ENCODE measurements at regions not wholly inside any gene's neighbourhood (a gene's known extent, or its start where the extent isn't known, plus 50 kb on each side); places are given as distances from the start of the nearest gene placed in this dataset.

DNA sequence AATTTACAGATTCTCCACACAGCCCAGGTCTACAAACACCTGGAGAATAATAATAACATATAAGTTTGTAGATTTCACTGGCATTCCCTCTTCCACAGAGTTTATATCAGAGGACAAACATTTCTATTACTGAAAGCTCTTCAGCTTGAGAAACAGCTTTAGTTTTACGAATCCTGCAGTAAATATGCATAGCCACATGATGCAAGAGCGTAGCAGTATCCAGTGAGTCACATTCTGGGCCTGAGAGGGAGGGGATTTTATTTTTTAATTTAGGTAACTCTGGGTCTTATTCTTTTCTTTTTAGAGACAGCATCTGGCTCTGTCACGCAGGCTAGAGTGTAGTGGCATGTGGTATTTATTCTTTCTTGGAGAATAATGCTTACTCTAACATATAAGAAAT lies 1002.8 kb downstream of the TRHDE start:
- Histone ChIP-seq H3K9ac (ENCODE audit: control insufficient read depth, extremely low read depth, insufficient read depth, low read length) (no peak overlapping the region), H2AFZ (ENCODE audit: control insufficient read depth, low read length) (no peak overlapping the region), H3K4me1 (ENCODE audit: control insufficient read depth, extremely low read depth, insufficient read depth, low read length) (no peaks in the 10 kb centered on the region), H3K4me3 (ENCODE audit: control insufficient read depth in 2 of 3, extremely low read depth in 1 of 3, insufficient read depth in 2 of 3, low read depth in 1 of 3, low read length in 3 of 3) (no peak overlapping the region), H3K9me3 (ENCODE audit: control insufficient read depth, low read depth, low read length) (no peaks in the 10 kb centered on the region), H3K79me2 (ENCODE audit: control insufficient read depth, insufficient read depth, low read length) (no peaks in the 10 kb centered on the region), H3K9me1 (ENCODE audit: control insufficient read depth, extremely low read depth, insufficient read depth, low read length) (no peaks in the 10 kb centered on the region), H3K36me3 (ENCODE audit: control insufficient read depth in 2 of 2, extremely low read depth in 1 of 2, insufficient read depth in 2 of 2, low read length in 2 of 2) (no peaks in the 10 kb centered on the region), H4K20me1 (ENCODE audit: control insufficient read depth, extremely low read depth, insufficient read depth, low read length) (no peaks in the 10 kb centered on the region), H3K4me2 (ENCODE audit: control insufficient read depth, extremely low read depth, insufficient read depth, low read depth, low read length) (no peak overlapping the region), H3K27ac (ENCODE audit: control insufficient read depth, insufficient read depth, low read length) (no peak overlapping the region), H3K27me3 (ENCODE audit: control insufficient read depth, extremely low read depth, insufficient read depth, low read length) (no peaks in the 10 kb centered on the region)
- FAIRE-seq, result no peak
- DNase-seq (ENCODE audit: low read depth, low spot score), result no peak
- TF ChIP-seq EZH2 (IDR thresholded peaks at IDR 0.05; ENCODE audit: low read length), result no peak
- TF ChIP-seq CTCF (optimal IDR thresholded peaks at IDR 0.05 in 1 of 3, IDR thresholded peaks at IDR 0.05 in 1 of 3, conservative IDR thresholded peaks at IDR 0.05 in 1 of 3; ENCODE audit: extremely low read depth in 1 of 3, insufficient read depth in 2 of 3, low read length in 3 of 3), result no peak
- dilution Hi-C loops (cut with MboI; ENCODE audit: extremely low pct_ligation_motif_present, low sequenced_read_pairs), result no loop called here

GRCh38 chr12:73277971-73278370 lies 1005.8 kb downstream of the TRHDE start:
- no peak for FAIRE-seq
- dilution Hi-C loops (cut with MboI; ENCODE audit: extremely low pct_ligation_motif_present, low sequenced_read_pairs), result no loop called here
- H4K20me1 ChIP-seq (ENCODE audit: control insufficient read depth, extremely low read depth, insufficient read depth, low read length), result no peaks in the 10 kb centered on the region
- H3K36me3 ChIP-seq (ENCODE audit: control insufficient read depth in 2 of 2, extremely low read depth in 1 of 2, insufficient read depth in 2 of 2, low read length in 2 of 2), result no peaks in the 10 kb centered on the region
- no peaks in the 10 kb centered on the region for H3K4me1 ChIP-seq (ENCODE audit: control insufficient read depth, extremely low read depth, insufficient read depth, low read length)
- no peak overlapping the region for H3K4me3 ChIP-seq (ENCODE audit: control insufficient read depth in 2 of 3, extremely low read depth in 1 of 3, insufficient read depth in 2 of 3, low read depth in 1 of 3, low read length in 3 of 3)
- H3K9ac ChIP-seq (ENCODE audit: control insufficient read depth, extremely low read depth, insufficient read depth, low read length), result no peak overlapping the region
- no peaks in the 10 kb centered on the region for H3K9me3 ChIP-seq (ENCODE audit: control insufficient read depth, low read depth, low read length)
- H3K9me1 ChIP-seq (ENCODE audit: control insufficient read depth, extremely low read depth, insufficient read depth, low read length), result no peaks in the 10 kb centered on the region
- TF ChIP-seq EZH2 (IDR thresholded peaks at IDR 0.05; ENCODE audit: low read length) (no peak), CTCF (optimal IDR thresholded peaks at IDR 0.05 in 1 of 3, IDR thresholded peaks at IDR 0.05 in 1 of 3, conservative IDR thresholded peaks at IDR 0.05 in 1 of 3; ENCODE audit: extremely low read depth in 1 of 3, insufficient read depth in 2 of 3, low read length in 3 of 3) (no peak)
- no peak for DNase-seq (ENCODE audit: low read depth, low spot score)
- H3K4me2 ChIP-seq (ENCODE audit: control insufficient read depth, extremely low read depth, insufficient read depth, low read depth, low read length), result no peak overlapping the region
- H3K79me2 ChIP-seq (ENCODE audit: control insufficient read depth, insufficient read depth, low read length), result no peaks in the 10 kb centered on the region
- H2AFZ ChIP-seq (ENCODE audit: control insufficient read depth, low read length), result no peak overlapping the region
- no peaks in the 10 kb centered on the region for H3K27me3 ChIP-seq (ENCODE audit: control insufficient read depth, extremely low read depth, insufficient read depth, low read length)
- no peak overlapping the region for H3K27ac ChIP-seq (ENCODE audit: control insufficient read depth, insufficient read depth, low read length)

Measured in keratinocyte (primary cell).